ENCODE measurements at regions not wholly inside any gene's neighbourhood (a gene's known extent, or its start where the extent isn't known, plus 50 kb on each side); places are given as distances from the start of the nearest gene placed in this dataset.

DNA sequence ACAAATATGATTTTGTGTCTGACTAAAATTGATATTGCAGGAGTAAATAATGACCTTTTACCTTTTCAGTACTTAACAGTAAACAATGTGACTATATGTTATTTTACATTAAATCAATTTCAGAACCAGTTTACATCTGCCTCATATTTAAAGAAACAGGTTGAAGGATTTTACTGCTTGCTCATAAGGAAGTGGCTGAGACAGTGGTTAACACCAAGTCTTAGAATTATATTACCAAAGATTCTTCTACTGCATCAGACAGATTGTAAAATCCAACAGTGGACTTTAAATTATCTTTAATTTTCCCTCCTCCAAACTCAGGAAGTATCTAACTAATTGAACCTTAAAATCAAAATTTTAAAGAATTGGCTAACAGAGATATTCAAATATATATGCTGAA is 1929.9 kb downstream of the PCDH9 start:
- TF ChIP-seq, protein P1, sequence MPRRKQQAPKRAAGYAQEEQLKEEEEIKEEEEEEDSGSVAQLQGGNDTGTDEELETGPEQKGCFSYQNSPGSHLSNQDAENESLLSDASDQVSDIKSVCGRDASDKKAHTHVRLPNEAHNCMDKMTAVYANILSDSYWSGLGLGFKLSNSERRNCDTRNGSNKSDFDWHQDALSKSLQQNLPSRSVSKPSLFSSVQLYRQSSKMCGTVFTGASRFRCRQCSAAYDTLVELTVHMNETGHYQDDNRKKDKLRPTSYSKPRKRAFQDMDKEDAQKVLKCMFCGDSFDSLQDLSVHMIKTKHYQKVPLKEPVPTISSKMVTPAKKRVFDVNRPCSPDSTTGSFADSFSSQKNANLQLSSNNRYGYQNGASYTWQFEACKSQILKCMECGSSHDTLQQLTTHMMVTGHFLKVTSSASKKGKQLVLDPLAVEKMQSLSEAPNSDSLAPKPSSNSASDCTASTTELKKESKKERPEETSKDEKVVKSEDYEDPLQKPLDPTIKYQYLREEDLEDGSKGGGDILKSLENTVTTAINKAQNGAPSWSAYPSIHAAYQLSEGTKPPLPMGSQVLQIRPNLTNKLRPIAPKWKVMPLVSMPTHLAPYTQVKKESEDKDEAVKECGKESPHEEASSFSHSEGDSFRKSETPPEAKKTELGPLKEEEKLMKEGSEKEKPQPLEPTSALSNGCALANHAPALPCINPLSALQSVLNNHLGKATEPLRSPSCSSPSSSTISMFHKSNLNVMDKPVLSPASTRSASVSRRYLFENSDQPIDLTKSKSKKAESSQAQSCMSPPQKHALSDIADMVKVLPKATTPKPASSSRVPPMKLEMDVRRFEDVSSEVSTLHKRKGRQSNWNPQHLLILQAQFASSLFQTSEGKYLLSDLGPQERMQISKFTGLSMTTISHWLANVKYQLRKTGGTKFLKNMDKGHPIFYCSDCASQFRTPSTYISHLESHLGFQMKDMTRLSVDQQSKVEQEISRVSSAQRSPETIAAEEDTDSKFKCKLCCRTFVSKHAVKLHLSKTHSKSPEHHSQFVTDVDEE (CRISPR knock-in tag; IDR thresholded peaks at IDR 0.05): no peak
- no peak for TF ChIP-seq CSDC2 (CRISPR knock-in tag; IDR thresholded peaks at IDR 0.05)
- TF ChIP-seq, protein P2, sequence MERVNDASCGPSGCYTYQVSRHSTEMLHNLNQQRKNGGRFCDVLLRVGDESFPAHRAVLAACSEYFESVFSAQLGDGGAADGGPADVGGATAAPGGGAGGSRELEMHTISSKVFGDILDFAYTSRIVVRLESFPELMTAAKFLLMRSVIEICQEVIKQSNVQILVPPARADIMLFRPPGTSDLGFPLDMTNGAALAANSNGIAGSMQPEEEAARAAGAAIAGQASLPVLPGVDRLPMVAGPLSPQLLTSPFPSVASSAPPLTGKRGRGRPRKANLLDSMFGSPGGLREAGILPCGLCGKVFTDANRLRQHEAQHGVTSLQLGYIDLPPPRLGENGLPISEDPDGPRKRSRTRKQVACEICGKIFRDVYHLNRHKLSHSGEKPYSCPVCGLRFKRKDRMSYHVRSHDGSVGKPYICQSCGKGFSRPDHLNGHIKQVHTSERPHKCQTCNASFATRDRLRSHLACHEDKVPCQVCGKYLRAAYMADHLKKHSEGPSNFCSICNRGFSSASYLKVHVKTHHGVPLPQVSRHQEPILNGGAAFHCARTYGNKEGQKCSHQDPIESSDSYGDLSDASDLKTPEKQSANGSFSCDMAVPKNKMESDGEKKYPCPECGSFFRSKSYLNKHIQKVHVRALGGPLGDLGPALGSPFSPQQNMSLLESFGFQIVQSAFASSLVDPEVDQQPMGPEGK (CRISPR knock-in tag; IDR thresholded peaks at IDR 0.05; ENCODE audit: borderline replicate concordance): no peak
- no peak for TF ChIP-seq TCF4 (CRISPR knock-in tag; IDR thresholded peaks at IDR 0.05; ENCODE audit: borderline replicate concordance)
- TF ChIP-seq ZNF8 (CRISPR knock-in tag; IDR thresholded peaks at IDR 0.05): no peak
- no peak for TF ChIP-seq ISL1 (CRISPR knock-in tag; IDR thresholded peaks at IDR 0.05)
- no peak for TF ChIP-seq RARB (CRISPR knock-in tag; IDR thresholded peaks at IDR 0.05)
- no peak for TF ChIP-seq TOX (CRISPR knock-in tag; IDR thresholded peaks at IDR 0.05; ENCODE audit: borderline replicate concordance)
- no peak for TF ChIP-seq ZNF565 (CRISPR knock-in tag; conservative IDR thresholded peaks at IDR 0.05; ENCODE audit: low read depth)
- no peak for TF ChIP-seq BACH2 (CRISPR knock-in tag; IDR thresholded peaks at IDR 0.05; ENCODE audit: borderline replicate concordance)
- TF ChIP-seq, protein P3, sequence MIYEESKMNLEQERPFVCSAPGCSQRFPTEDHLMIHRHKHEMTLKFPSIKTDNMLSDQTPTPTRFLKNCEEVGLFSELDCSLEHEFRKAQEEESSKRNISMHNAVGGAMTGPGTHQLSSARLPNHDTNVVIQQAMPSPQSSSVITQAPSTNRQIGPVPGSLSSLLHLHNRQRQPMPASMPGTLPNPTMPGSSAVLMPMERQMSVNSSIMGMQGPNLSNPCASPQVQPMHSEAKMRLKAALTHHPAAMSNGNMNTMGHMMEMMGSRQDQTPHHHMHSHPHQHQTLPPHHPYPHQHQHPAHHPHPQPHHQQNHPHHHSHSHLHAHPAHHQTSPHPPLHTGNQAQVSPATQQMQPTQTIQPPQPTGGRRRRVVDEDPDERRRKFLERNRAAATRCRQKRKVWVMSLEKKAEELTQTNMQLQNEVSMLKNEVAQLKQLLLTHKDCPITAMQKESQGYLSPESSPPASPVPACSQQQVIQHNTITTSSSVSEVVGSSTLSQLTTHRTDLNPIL (CRISPR knock-in tag; IDR thresholded peaks at IDR 0.05; ENCODE audit: low read depth): no peak
- no peak for TF ChIP-seq SNAI2 (CRISPR knock-in tag; IDR thresholded peaks at IDR 0.05)
- no peak for TF ChIP-seq ZFP30 (CRISPR knock-in tag; IDR thresholded peaks at IDR 0.05)
- TF ChIP-seq OSR1 (CRISPR knock-in tag; IDR thresholded peaks at IDR 0.05): no peak
- TF ChIP-seq ARNTL (CRISPR knock-in tag; IDR thresholded peaks at IDR 0.05; ENCODE audit: borderline replicate concordance, low read depth): no peak

DNA sequence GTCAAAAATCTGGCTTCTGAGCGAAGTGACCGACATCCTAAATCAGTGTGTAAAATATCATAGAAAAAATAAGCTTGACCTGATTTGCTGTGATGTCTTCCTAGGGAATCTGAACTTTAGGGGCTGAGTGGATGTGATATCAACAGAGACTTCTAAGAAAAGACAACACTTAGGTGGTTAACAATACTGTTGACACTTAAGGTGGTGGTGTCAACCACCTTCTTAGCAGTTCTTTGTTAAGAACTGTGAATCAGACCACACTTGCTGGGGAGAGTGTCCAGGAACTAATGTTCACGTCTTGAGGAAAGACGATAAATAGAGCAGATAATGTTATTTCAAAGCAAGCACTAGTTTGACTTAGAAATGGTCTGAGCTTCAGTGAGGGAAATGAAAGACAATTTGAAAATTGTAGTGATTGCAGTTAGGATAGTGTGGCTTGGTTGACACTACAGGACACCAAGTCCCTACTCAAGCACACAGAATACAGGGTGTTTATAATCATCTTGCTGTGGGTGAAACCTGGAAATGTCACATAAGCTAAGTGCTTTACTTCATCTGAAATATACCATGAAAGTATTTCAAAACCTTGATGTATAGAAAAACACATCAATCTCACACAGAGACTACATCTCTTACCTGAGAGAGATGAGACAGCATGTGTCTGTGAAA is 1936.5 kb downstream of the PCDH9 start:
- ATAC-seq: no peak
- TF ChIP-seq ESRRG (CRISPR knock-in tag; IDR thresholded peaks at IDR 0.05): no peak
- no peak for TF ChIP-seq ZNF70 (CRISPR knock-in tag; IDR thresholded peaks at IDR 0.05)
- no peak for TF ChIP-seq ISL1 (CRISPR knock-in tag; IDR thresholded peaks at IDR 0.05)
- TF ChIP-seq RARB (CRISPR knock-in tag; IDR thresholded peaks at IDR 0.05): no peak
- no peak for TF ChIP-seq ZNF8 (CRISPR knock-in tag; IDR thresholded peaks at IDR 0.05)
- TF ChIP-seq, protein P4, sequence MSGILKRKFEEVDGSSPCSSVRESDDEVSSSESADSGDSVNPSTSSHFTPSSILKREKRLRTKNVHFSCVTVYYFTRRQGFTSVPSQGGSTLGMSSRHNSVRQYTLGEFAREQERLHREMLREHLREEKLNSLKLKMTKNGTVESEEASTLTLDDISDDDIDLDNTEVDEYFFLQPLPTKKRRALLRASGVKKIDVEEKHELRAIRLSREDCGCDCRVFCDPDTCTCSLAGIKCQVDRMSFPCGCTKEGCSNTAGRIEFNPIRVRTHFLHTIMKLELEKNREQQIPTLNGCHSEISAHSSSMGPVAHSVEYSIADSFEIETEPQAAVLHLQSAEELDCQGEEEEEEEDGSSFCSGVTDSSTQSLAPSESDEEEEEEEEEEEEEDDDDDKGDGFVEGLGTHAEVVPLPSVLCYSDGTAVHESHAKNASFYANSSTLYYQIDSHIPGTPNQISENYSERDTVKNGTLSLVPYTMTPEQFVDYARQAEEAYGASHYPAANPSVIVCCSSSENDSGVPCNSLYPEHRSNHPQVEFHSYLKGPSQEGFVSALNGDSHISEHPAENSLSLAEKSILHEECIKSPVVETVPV (CRISPR knock-in tag; IDR thresholded peaks at IDR 0.05): no peak
- TF ChIP-seq SNAI2 (CRISPR knock-in tag; IDR thresholded peaks at IDR 0.05): no peak
- TF ChIP-seq BACH2 (CRISPR knock-in tag; IDR thresholded peaks at IDR 0.05; ENCODE audit: borderline replicate concordance): no peak
- TF ChIP-seq OSR1 (CRISPR knock-in tag; IDR thresholded peaks at IDR 0.05): no peak
- TF ChIP-seq TCF4 (CRISPR knock-in tag; IDR thresholded peaks at IDR 0.05; ENCODE audit: borderline replicate concordance): no peak
- no peak for TF ChIP-seq ZC3H10 (CRISPR knock-in tag; IDR thresholded peaks at IDR 0.05)
- no peak for TF ChIP-seq GLIS3 (CRISPR knock-in tag; IDR thresholded peaks at IDR 0.05)
- TF ChIP-seq, protein P1 (CRISPR knock-in tag; IDR thresholded peaks at IDR 0.05): no peak
- no peak for TF ChIP-seq PPARA (CRISPR knock-in tag; IDR thresholded peaks at IDR 0.05; ENCODE audit: borderline replicate concordance)
- no peak for TF ChIP-seq ZNF565 (CRISPR knock-in tag; conservative IDR thresholded peaks at IDR 0.05; ENCODE audit: low read depth)
- TF ChIP-seq, protein P5, sequence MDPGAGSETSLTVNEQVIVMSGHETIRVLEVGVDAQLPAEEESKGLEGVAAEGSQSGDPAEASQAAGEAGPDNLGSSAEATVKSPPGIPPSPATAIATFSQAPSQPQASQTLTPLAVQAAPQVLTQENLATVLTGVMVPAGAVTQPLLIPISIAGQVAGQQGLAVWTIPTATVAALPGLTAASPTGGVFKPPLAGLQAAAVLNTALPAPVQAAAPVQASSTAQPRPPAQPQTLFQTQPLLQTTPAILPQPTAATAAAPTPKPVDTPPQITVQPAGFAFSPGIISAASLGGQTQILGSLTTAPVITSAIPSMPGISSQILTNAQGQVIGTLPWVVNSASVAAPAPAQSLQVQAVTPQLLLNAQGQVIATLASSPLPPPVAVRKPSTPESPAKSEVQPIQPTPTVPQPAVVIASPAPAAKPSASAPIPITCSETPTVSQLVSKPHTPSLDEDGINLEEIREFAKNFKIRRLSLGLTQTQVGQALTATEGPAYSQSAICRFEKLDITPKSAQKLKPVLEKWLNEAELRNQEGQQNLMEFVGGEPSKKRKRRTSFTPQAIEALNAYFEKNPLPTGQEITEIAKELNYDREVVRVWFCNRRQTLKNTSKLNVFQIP (CRISPR knock-in tag; IDR thresholded peaks at IDR 0.05; ENCODE audit: borderline replicate concordance, low read depth): no peak

More for the DNA sequence above, 1929.9 kb downstream of the PCDH9 start:
- ATAC-seq: no peak
